HG02588 (cell line): ENCODE measurements at regions not wholly inside any gene's neighbourhood (a gene's known extent, or its start where the extent isn't known, plus 50 kb on each side); places are given as distances from the start of the nearest gene placed in this dataset.
"Not testable (repeated sequence)": the region's sequence is repeated elsewhere in the genome, so short reads cannot be mapped to it uniquely, and the experiment has no call there.

Experiments
- ATAC-seq: cut with Tn5 transposase; IDR thresholded peaks from one replicate; pipeline ENCODE4 v1.9.1; 2021; ENCODE audit warnings: mild to moderate bottlenecking, moderate library complexity; ENCODE audit not compliant: unreplicated experiment

- ATAC-seq = no peak
These were observed 670.1 kb upstream of the EPHA5 start for GRCh38 chr4:66340286-66340893.

GRCh38 chr4:66339007-66339406 is 668.7 kb upstream of the EPHA5 start:
- no peak for ATAC-seq

GRCh38 chr4:66331761-66332160 is 661.5 kb upstream of the EPHA5 start:
- no peak for ATAC-seq

GRCh38 chr4:66330125-66330524 is 659.8 kb upstream of the EPHA5 start:
- no peak for ATAC-seq

GRCh38 chr4:66328803-66329574 is 658.7 kb upstream of the EPHA5 start:
- no peak for ATAC-seq

- ATAC-seq = no peak
These were observed 637.6 kb upstream of the EPHA5 start for GRCh38 chr4:66307641-66308438.

GRCh38 chr4:66300336-66300934 is 630.1 kb upstream of the EPHA5 start:
- no peak for ATAC-seq

GRCh38 chr4:66298569-66298968 is 628.3 kb upstream of the EPHA5 start:
- ATAC-seq = no peak

GRCh38 chr4:66297703-66298102 is 627.4 kb upstream of the EPHA5 start:
- no peak for ATAC-seq

- no peak for ATAC-seq
These were observed 624.3 kb upstream of the EPHA5 start for GRCh38 chr4:66294638-66295037.

GRCh38 chr4:66284991-66285451 is 614.7 kb upstream of the EPHA5 start:
- ATAC-seq = no peak

- no peak for ATAC-seq
These were observed 608.8 kb upstream of the EPHA5 start for GRCh38 chr4:66279084-66279483.

- ATAC-seq = no peak
These were observed 605.2 kb upstream of the EPHA5 start for GRCh38 chr4:66275411-66276038.

- ATAC-seq = no peak
These were observed 602.8 kb upstream of the EPHA5 start for GRCh38 chr4:66273110-66273509.

- ATAC-seq = not testable (repeated sequence)
These were observed 600.1 kb upstream of the EPHA5 start for GRCh38 chr4:66270356-66270755.

GRCh38 chr4:66266554-66266953 is 596.3 kb upstream of the EPHA5 start:
- ATAC-seq = not testable (repeated sequence)

GRCh38 chr4:66266035-66266434 is 595.7 kb upstream of the EPHA5 start:
- ATAC-seq = no peak

GRCh38 chr4:66252291-66252690 is 582.0 kb upstream of the EPHA5 start:
- no peak for ATAC-seq

GRCh38 chr4:66246643-66247042 is 576.4 kb upstream of the EPHA5 start:
- no peak for ATAC-seq

GRCh38 chr4:66235876-66236275 is 565.6 kb upstream of the EPHA5 start:
- no peak for ATAC-seq

GRCh38 chr4:66229885-66230284 is 559.6 kb upstream of the EPHA5 start:
- no peak for ATAC-seq
